Vagina (tissue), 2 donors: ENCODE measurements at regions not wholly inside any gene's neighbourhood (a gene's known extent, or its start where the extent isn't known, plus 50 kb on each side); places are given as distances from the start of the nearest gene placed in this dataset.

ENCODE experiments used
- CTCF ChIP-seq, 3 experiments: fragments of 450-650 bp in 2 of 3; fragments of 200-600 bp in 1 of 3; sonication (generic) in 1 of 3; IDR thresholded peaks; one replicate each; pipeline ENCODE4 v1.5.1; 2017 to 2019; ENCODE audit warnings: antibody characterized with exemption in 3 of 3, mild to moderate bottlenecking in 2 of 3, moderate library complexity in 2 of 3
- POLR2AphosphoS5 ChIP-seq, 2 donors: sonication (generic); formaldehyde crosslinking; IDR thresholded peaks; one replicate each; pipeline ENCODE4 v1.9.0; 2017; ENCODE audit warnings: antibody characterized with exemption in 2 of 2, mild to moderate bottlenecking in 2 of 2, low read depth in 1 of 2; ENCODE audit not compliant: insufficient read depth in 1 of 2

DNA sequence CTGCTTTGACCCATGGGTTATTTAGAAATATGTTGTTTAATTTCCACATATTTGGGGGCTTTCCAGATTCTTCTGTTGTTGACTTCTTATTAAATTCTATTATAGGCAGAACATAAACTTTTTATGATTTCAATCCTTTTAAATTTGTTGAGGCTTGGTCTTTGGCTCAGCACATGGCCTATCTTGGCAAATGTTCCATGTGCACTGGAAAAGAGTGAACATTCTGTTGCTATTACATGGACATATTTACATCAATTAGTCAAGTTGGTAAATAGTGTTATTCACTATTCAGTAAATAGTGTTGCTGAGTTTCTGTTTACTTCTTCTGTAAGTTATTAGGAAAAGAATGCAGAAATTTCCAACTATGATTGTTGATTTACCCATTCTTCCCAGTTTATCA lies 75.4 kb downstream of the ETS2 start:
- TF ChIP-seq POLR2AphosphoS5 (IDR thresholded peaks at IDR 0.05; ENCODE audit: insufficient read depth in 1 of 2, low read depth in 1 of 2), result no peak
- TF ChIP-seq CTCF (IDR thresholded peaks at IDR 0.05), result no peak
